ENCODE measurements at regions not wholly inside any gene's neighbourhood (a gene's known extent, or its start where the extent isn't known, plus 50 kb on each side); places are given as distances from the start of the nearest gene placed in this dataset.
"Not testable (repeated sequence)": the region's sequence is repeated elsewhere in the genome, so short reads cannot be mapped to it uniquely, and the experiment has no call there.

- H3K27ac Mint-ChIP-seq = no peak overlapping the region
Observed at GRCh38 chr12:114817571-114818425, 133.8 kb upstream of the TBX3 start.

GRCh38 chr12:114815026-114815795 is 131.2 kb upstream of the TBX3 start:
- DNase-seq (ENCODE audit: low spot score in 2 of 2) (no peak), ATAC-seq (no peak)
- peaks cover 8 to 12% of the 10 kb centered on the region in 2 donors for H3K36me3 Mint-ChIP-seq
- no peak overlapping the region for H3K27ac Mint-ChIP-seq
- peaks cover 11 to 18% of the 10 kb centered on the region in 2 donors for H3K9me3 Mint-ChIP-seq

More at GRCh38 chr12:114817571-114818425, 133.8 kb upstream of the TBX3 start:
- no peak for DNase-seq (ENCODE audit: low spot score in 2 of 2)
- Mint-ChIP-seq H3K36me3 (peaks cover 3 to 5% of the 10 kb centered on the region in 2 donors), H3K9me3 (peaks cover 9 to 12% of the 10 kb centered on the region in 2 donors)
- ATAC-seq = no peak

- H3K9me3 Mint-ChIP-seq = peaks cover 18% of the 10 kb centered on the region in 2 donors
- peaks cover 8 to 12% of the 10 kb centered on the region in 2 donors for H3K36me3 Mint-ChIP-seq
- DNase-seq (ENCODE audit: low spot score in 2 of 2) = no peak
- no peak for ATAC-seq
- no peak overlapping the region for H3K27ac Mint-ChIP-seq
Observed at GRCh38 chr12:114812858-114813761, 129.1 kb upstream of the TBX3 start.

- Mint-ChIP-seq H3K27ac (no peak overlapping the region), H3K9me3 (peaks cover 17 to 18% of the 10 kb centered on the region in 2 donors), H3K36me3 (peaks cover 8 to 12% of the 10 kb centered on the region in 2 donors)
- no peak for DNase-seq (ENCODE audit: low spot score in 2 of 2)
- no peak for ATAC-seq
Observed at GRCh38 chr12:114812384-114812783, 128.4 kb upstream of the TBX3 start.

GRCh38 chr12:114809097-114809496 is 125.1 kb upstream of the TBX3 start:
- peaks cover 8 to 12% of the 10 kb centered on the region in 2 donors for H3K36me3 Mint-ChIP-seq
- no peak overlapping the region for H3K27ac Mint-ChIP-seq
- H3K9me3 Mint-ChIP-seq = peaks cover 12 to 15% of the 10 kb centered on the region in 2 donors
- no peak for DNase-seq (ENCODE audit: low spot score in 2 of 2)
- ATAC-seq = no peak

- H3K27ac Mint-ChIP-seq; H3K9me3 Mint-ChIP-seq; ATAC-seq; DNase-seq (ENCODE audit: low spot score in 2 of 2); H3K36me3 Mint-ChIP-seq: not testable (repeated sequence)
Observed at GRCh38 chr12:114801381-114801780, 117.4 kb upstream of the TBX3 start.

GRCh38 chr12:114800566-114800965 is 116.6 kb upstream of the TBX3 start:
- ATAC-seq = not testable (repeated sequence)

GRCh38 chr12:114799574-114800487 is 115.9 kb upstream of the TBX3 start:
- no peaks in the 10 kb centered on the region for H3K36me3 Mint-ChIP-seq
- DNase-seq (ENCODE audit: low spot score in 2 of 2) = no peak
- peaks cover 0 to 4% of the 10 kb centered on the region in 2 donors for H3K9me3 Mint-ChIP-seq
- ATAC-seq = no peak
- no peak overlapping the region for H3K27ac Mint-ChIP-seq

More at GRCh38 chr12:114800566-114800965, 116.6 kb upstream of the TBX3 start:
- not testable (repeated sequence) for H3K27ac Mint-ChIP-seq; DNase-seq (ENCODE audit: low spot score in 2 of 2); H3K9me3 Mint-ChIP-seq; H3K36me3 Mint-ChIP-seq

- no peaks in the 10 kb centered on the region for H3K36me3 Mint-ChIP-seq
- H3K27ac Mint-ChIP-seq = no peak overlapping the region
- H3K9me3 Mint-ChIP-seq = peaks cover 0 to 6% of the 10 kb centered on the region in 2 donors
- no peak for DNase-seq (ENCODE audit: low spot score in 2 of 2)
- no peak for ATAC-seq
Observed at GRCh38 chr12:114794049-114794558, 110.1 kb upstream of the TBX3 start.

GRCh38 chr12:114790276-114790675 is 106.3 kb upstream of the TBX3 start:
- H3K36me3 Mint-ChIP-seq = no peaks in the 10 kb centered on the region
- peaks cover 0 to 6% of the 10 kb centered on the region in 2 donors for H3K9me3 Mint-ChIP-seq
- no peak for DNase-seq (ENCODE audit: low spot score in 2 of 2)
- ATAC-seq = no peak
- H3K27ac Mint-ChIP-seq = no peak overlapping the region

GRCh38 chr12:114789821-114790220 is 105.8 kb upstream of the TBX3 start:
- ATAC-seq (no peak), DNase-seq (ENCODE audit: low spot score in 2 of 2) (no peak)
- H3K9me3 Mint-ChIP-seq = peaks cover 0 to 7% of the 10 kb centered on the region in 2 donors
- H3K27ac Mint-ChIP-seq = no peak overlapping the region
- H3K36me3 Mint-ChIP-seq = no peaks in the 10 kb centered on the region

- Mint-ChIP-seq H3K9me3 (peaks cover 0 to 9% of the 10 kb centered on the region in 2 donors), H3K36me3 (no peaks in the 10 kb centered on the region), H3K27ac (no peak overlapping the region)
- no peak for DNase-seq (ENCODE audit: low spot score in 2 of 2)
- no peak for ATAC-seq
Observed at GRCh38 chr12:114789276-114789675, 105.3 kb upstream of the TBX3 start.

GRCh38 chr12:114784526-114784925 is 100.6 kb upstream of the TBX3 start:
- H3K27ac Mint-ChIP-seq = no peak overlapping the region

GRCh38 chr12:114783089-114783618 is 99.2 kb upstream of the TBX3 start:
- Mint-ChIP-seq H3K27ac (no peak overlapping the region), H3K36me3 (no peaks in the 10 kb centered on the region), H3K9me3 (peaks cover 0 to 3% of the 10 kb centered on the region in 2 donors)
- ATAC-seq = no peak
- no peak for DNase-seq (ENCODE audit: low spot score in 2 of 2)

More at GRCh38 chr12:114784526-114784925, 100.6 kb upstream of the TBX3 start:
- ATAC-seq (no peak), DNase-seq (ENCODE audit: low spot score in 2 of 2) (no peak)
- Mint-ChIP-seq H3K36me3 (no peaks in the 10 kb centered on the region), H3K9me3 (peaks cover 0 to 3% of the 10 kb centered on the region in 2 donors)

- no peaks in the 10 kb centered on the region for H3K36me3 Mint-ChIP-seq
- no peak overlapping the region for H3K27ac Mint-ChIP-seq
- peaks cover 0 to 7% of the 10 kb centered on the region in 2 donors for H3K9me3 Mint-ChIP-seq
- DNase-seq (ENCODE audit: low spot score in 2 of 2) (no peak), ATAC-seq (no peak)
Observed at GRCh38 chr12:114780746-114781399, 96.9 kb upstream of the TBX3 start.

All from activated naive CD4-positive, alpha-beta T cell treated with anti-CD3 and anti-CD28 coated beads, Interleukin-2, amount 50 U/mL, for 72 hours (primary cell).